HEK293T (cell line): ENCODE measurements at regions not wholly inside any gene's neighbourhood (a gene's known extent, or its start where the extent isn't known, plus 50 kb on each side); places are given as distances from the start of the nearest gene placed in this dataset.

Experiments used
- CTCF ChIA-PET: fragments of 350-600 bp; formaldehyde crosslinking; extraction: SDS; loops from one replicate; lab custom pipeline; 2021; ENCODE audit warnings: antibody characterized with exemption, inconsistent platforms; lab: Yijun Ruan, JAX
- POLR2A ChIA-PET: fragments of 350-600 bp; formaldehyde crosslinking; extraction: SDS; loops from one replicate; lab custom pipeline; 2020; ENCODE audit warnings: antibody characterized with exemption, inconsistent platforms; lab: Yijun Ruan, JAX
- DNase-seq: peaks from one replicate; pipeline ENCODE4 v3.0.0; 2012; ENCODE audit warnings: mixed read lengths; ENCODE audit errors: extremely low spot score
- ARNT ChIP-seq: fragments of 450-650 bp; IDR thresholded peaks from 2 replicates; pipeline ENCODE4 v1.6.1; 2017; ENCODE audit warnings: mild to moderate bottlenecking
- BHLHE40 ChIP-seq: fragments of 450-650 bp; IDR thresholded peaks from 2 replicates; pipeline ENCODE4 v1.6.1; 2016; ENCODE audit warnings: mild to moderate bottlenecking, moderate library complexity, borderline replicate concordance
- CTBP1 ChIP-seq: fragments of 450-650 bp; IDR thresholded peaks from 2 replicates; pipeline ENCODE4 v1.6.1; 2016; ENCODE audit warnings: borderline replicate concordance
- ELF4 ChIP-seq: fragments of 450-650 bp; IDR thresholded peaks from 2 replicates; pipeline ENCODE4 v1.6.1; 2017; ENCODE audit warnings: antibody characterized with exemption
- FOXA1 ChIP-seq: fragments of 450-650 bp; IDR thresholded peaks from 2 replicates; pipeline ENCODE4 v1.6.1; 2016; ENCODE audit warnings: mild to moderate bottlenecking
- FOXK2 ChIP-seq: fragments of 450-650 bp; IDR thresholded peaks from 2 replicates; pipeline ENCODE4 v1.6.1; 2016; ENCODE audit warnings: mild to moderate bottlenecking
- FOXM1 ChIP-seq: fragments of 450-650 bp; IDR thresholded peaks from 2 replicates; pipeline ENCODE4 v1.6.1; 2017; ENCODE audit warnings: mild to moderate bottlenecking, borderline replicate concordance
- HDGF ChIP-seq: fragments of 450-650 bp; IDR thresholded peaks from 2 replicates; pipeline ENCODE4 v1.6.1; 2017; ENCODE audit warnings: antibody characterized with exemption, borderline replicate concordance
- L3MBTL2 ChIP-seq: fragments of 450-650 bp; conservative IDR thresholded peaks from 2 replicates; pipeline ENCODE4 v1.6.1; 2016; ENCODE audit warnings: mild to moderate bottlenecking
- LEF1 ChIP-seq: fragments of 450-650 bp; IDR thresholded peaks from 2 replicates; pipeline ENCODE4 v1.6.1; 2017; ENCODE audit warnings: mild to moderate bottlenecking, borderline replicate concordance
- NFRKB ChIP-seq: fragments of 450-650 bp; IDR thresholded peaks from 2 replicates; pipeline ENCODE4 v1.6.1; 2016; ENCODE audit warnings: mild to moderate bottlenecking, moderate library complexity
- SP1 ChIP-seq: fragments of 450-650 bp; IDR thresholded peaks from 2 replicates; pipeline ENCODE4 v1.6.1; 2017
- SUZ12 ChIP-seq: fragments of 450-650 bp; IDR thresholded peaks from 2 replicates; pipeline ENCODE4 v1.6.1; 2016; ENCODE audit warnings: mild to moderate bottlenecking
- TARDBP ChIP-seq: fragments of 450-650 bp; IDR thresholded peaks from 2 replicates; pipeline ENCODE4 v1.6.1; 2016
- ZNF384 ChIP-seq: fragments of 450-650 bp; IDR thresholded peaks from 2 replicates; pipeline ENCODE4 v1.6.1; 2016
- TF ChIP-seq, protein P1 (sequence below): fragments of 450-650 bp; IDR thresholded peaks from 2 replicates; pipeline ENCODE4 v1.6.1; 2016

DNA sequence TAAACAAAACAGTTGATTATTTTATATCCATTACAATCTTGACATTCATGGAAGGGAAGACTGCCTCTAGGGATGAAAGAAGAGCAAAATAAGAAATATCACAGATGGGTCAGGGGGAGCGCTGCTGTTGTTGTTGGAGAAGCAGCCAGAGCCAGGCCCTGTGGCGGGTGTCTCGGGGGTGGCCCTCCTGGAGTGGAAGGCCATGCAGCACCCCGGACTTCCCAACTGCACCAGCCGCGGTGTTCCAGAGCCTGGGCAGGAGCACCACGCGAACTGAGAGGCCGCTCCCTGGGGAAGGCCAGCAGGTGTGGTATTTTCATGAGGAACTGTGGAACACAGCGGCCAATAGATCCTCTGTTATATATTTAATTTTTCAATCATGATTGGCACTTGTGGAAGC lies 72.4 kb upstream of the VSTM2A start:
- POLR2A ChIA-PET = no interaction called here
- CTCF ChIA-PET = no interaction called here
- no peak for DNase-seq
- TF ChIP-seq ZNF384 = no peak
- no peak for TF ChIP-seq BHLHE40
- TF ChIP-seq HDGF = no peak
- no peak for TF ChIP-seq LEF1

DNA sequence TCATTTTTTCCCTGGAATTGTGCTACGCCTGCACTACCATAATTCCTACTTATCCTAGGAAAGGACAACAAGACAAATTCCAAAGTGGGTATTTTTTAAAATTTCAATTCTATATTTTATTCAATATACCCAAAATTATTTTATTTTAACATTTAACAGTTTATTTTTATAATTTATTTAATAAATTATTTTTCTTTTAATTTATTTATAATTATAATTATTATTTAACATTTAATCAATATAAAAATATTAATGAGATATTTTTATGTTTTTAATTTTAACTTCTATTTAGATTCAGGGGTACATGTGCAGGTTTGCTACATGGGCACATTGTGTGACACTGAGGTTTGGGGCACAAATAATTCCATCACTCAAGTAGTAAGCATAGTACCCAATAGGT lies 65.6 kb upstream of the VSTM2A start:
- POLR2A ChIA-PET = no interaction called here
- CTCF ChIA-PET = no interaction called here
- DNase-seq = no peak
- no peak for TF ChIP-seq ARNT

DNA sequence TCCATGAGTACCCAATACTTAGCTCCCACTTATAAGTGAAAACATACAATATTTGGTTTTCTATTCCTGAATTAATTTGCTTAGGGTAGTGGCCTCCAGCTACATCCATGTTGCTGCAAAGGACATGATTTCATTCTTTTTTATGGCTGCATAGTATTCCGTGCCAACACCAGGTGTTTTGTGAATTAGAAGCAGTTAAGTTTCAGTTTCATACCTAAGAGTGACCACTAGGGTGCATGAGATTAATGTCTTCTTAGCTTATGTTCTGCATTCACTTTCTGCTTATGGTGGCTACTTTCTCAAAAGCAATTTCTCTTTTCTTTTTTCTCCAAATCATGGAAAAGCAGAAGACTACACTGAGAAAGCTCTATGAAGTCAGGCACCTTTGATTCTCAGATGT lies 65.1 kb upstream of the VSTM2A start:
- POLR2A ChIA-PET = no interaction called here
- TF ChIP-seq L3MBTL2 (no peak), ZNF384 (no peak), CTBP1 (no peak), SUZ12 (no peak), FOXM1 (no peak), TARDBP (no peak), FOXA1 (no peak), LEF1 (no peak), HDGF (no peak), ELF4 (no peak), ARNT (no peak), FOXK2 (no peak), NFRKB (no peak), BHLHE40 (no peak), SP1 (no peak)
- TF ChIP-seq, protein P1, sequence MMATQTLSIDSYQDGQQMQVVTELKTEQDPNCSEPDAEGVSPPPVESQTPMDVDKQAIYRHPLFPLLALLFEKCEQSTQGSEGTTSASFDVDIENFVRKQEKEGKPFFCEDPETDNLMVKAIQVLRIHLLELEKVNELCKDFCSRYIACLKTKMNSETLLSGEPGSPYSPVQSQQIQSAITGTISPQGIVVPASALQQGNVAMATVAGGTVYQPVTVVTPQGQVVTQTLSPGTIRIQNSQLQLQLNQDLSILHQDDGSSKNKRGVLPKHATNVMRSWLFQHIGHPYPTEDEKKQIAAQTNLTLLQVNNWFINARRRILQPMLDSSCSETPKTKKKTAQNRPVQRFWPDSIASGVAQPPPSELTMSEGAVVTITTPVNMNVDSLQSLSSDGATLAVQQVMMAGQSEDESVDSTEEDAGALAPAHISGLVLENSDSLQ = no peak
- no peak for DNase-seq
- CTCF ChIA-PET = no interaction called here

DNA sequence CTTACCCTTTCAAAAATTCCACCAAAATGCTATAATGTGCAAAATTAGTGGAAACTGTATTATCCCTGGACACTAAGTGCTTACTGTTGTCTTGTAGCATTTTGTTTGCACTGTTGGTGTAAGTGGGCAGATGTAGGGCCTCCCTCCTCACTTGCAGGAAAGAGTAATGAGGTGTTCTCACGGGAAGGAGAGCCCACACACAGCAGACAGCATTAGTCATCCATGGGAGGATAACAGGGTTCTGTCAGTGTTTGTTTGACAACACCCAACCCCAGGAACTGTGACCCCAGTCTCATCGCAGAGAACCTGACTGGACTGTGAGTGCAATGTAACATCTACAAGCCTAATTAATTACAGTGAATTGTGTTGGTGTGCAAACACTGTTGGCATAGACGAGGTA lies 58.7 kb upstream of the VSTM2A start:
- DNase-seq = no peak
- CTCF ChIA-PET = no interaction called here
- TF ChIP-seq ELF4 = no peak
- no peak for TF ChIP-seq ZNF384
- TF ChIP-seq NFRKB = no peak
- TF ChIP-seq ARNT = no peak
- TF ChIP-seq HDGF = no peak
- TF ChIP-seq TARDBP = no peak
- no peak for TF ChIP-seq LEF1
- POLR2A ChIA-PET = no interaction called here

DNA sequence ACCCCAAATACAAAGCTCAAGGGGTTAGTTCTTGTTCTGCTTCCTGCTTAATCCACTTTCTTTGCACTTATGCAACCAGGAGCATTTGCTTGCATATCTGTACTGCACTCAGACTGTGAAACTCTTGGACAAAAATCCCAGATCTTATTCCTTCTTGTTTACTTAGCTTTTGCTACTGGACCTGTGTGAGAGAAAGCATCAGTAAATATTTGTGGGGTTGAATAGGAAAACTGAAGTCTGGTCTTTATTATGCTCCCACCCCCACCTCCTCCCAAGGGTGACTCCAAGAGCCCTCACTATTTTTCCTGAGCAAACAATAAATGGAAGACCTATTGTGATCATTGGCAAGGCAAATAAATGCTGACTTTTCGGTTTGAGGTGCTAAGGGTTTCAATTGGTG lies 57.1 kb upstream of the VSTM2A start:
- no peak for DNase-seq
- TF ChIP-seq SUZ12 (no peak), FOXA1 (no peak), L3MBTL2 (no peak), NFRKB (no peak)
- ChIA-PET POLR2A (no interaction called here), CTCF (no interaction called here)
